GM19238 (cell line): ENCODE measurements at regions not wholly inside any gene's neighbourhood (a gene's known extent, or its start where the extent isn't known, plus 50 kb on each side); places are given as distances from the start of the nearest gene placed in this dataset.
"Not testable (repeated sequence)": the region's sequence is repeated elsewhere in the genome, so short reads cannot be mapped to it uniquely, and the experiment has no call there.

Experiments
- DNase-seq: peaks from one replicate; pipeline ENCODE4 v3.0.0; 2011; ENCODE audit warnings: low spot score; ENCODE audit not compliant: insufficient read length

DNA sequence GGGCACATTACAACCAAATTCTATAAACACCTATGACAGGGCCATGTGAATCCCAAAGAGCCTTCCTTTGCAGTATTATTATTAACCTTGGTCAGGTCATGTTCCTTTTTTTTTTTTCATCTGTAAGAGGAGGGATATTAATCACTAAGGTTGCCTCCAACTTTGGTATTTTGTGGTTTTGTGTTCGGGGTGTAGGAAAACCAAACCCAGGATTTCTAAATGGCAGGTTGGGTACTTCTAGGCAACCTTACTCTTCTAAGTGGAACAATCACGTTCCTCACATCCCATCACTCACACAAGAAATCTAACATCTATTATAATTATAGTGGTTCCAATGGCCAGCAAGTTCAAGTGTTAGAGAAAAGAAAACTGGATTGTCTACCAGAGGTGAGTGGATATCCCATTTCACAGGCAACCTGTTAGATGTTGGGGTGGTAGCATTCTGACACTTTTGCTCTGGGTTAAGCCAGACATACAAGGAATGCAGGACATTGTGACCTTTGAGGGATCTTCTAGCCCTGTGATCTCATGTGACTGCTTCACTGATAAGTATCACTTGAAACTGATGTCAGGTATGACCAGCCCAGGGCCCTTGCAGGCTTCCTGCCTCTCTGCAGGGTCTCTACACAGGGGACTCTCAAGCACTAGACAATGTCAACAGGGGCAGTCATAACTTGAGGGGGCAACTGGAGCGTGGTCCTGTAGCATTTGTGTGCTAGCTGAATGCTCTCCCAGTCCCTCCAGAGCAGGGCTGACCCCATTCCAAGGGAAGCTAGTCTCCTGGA lies 126.2 kb upstream of the VLDLR start:
- DNase-seq, result no peak

DNA sequence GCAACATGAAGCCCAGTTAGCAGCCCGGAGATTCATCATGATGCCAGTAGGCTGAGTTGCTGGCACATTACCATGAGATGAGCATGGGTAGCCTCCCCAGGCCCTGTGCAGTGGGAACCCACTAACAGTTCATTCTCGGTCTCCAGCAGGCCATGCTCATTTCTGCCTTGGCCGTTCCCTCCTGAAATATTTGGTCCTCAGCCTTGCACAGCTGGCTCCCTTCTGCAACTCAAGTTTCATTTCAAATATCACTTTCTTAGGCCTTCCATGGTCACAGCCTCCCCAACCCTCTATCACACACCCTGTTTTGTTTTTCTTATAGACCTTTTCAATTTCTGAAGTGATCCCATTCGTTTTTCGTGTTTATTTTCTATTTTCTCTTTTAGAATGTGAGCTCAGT lies 125.4 kb upstream of the VLDLR start:
- no peak for DNase-seq

- no peak for DNase-seq
These were observed 124.7 kb upstream of the VLDLR start for GRCh38 chr9:2496934-2497333.

- no peak for DNase-seq
These were observed 123.8 kb upstream of the VLDLR start for GRCh38 chr9:2497666-2498400.

GRCh38 chr9:2502210-2502609 lies 119.4 kb upstream of the VLDLR start:
- DNase-seq, result no peak

GRCh38 chr9:2502760-2503159 lies 118.8 kb upstream of the VLDLR start:
- no peak for DNase-seq

GRCh38 chr9:2506321-2506720 lies 115.3 kb upstream of the VLDLR start:
- no peak for DNase-seq

GRCh38 chr9:2523591-2523990 lies 98.0 kb upstream of the VLDLR start:
- DNase-seq, result no peak

DNA sequence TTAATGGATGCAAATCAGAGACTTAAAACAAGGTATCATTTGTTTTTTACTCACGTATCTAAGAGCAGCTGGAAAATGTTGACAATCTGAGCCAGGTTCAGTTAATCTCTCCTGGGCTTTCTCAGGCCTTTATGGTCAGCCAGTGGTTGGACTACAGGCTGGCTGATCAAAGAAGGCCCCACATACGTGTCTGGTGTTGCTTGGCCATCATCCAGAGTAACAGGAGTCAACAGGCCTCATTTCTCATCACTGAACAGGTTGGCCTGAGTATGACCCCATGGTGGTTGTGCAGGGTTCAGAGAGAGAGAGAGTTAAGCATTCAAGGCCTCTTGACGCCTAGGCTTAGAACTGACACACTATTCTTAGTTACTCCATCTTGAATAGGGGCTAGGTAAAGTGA lies 97.0 kb upstream of the VLDLR start:
- DNase-seq, result no peak

GRCh38 chr9:2525147-2525546 lies 96.4 kb upstream of the VLDLR start:
- DNase-seq, result no peak

- DNase-seq, result no peak
These were observed 95.3 kb upstream of the VLDLR start for GRCh38 chr9:2526071-2526828.

GRCh38 chr9:2531481-2531880 lies 90.1 kb upstream of the VLDLR start:
- DNase-seq, result no peak

GRCh38 chr9:2536511-2536910 lies 85.1 kb upstream of the VLDLR start:
- no peak for DNase-seq

GRCh38 chr9:2545881-2546490 lies 75.6 kb upstream of the VLDLR start:
- DNase-seq, result no peak

GRCh38 chr9:2555899-2556600 lies 65.5 kb upstream of the VLDLR start:
- DNase-seq, result not testable (repeated sequence)

DNA sequence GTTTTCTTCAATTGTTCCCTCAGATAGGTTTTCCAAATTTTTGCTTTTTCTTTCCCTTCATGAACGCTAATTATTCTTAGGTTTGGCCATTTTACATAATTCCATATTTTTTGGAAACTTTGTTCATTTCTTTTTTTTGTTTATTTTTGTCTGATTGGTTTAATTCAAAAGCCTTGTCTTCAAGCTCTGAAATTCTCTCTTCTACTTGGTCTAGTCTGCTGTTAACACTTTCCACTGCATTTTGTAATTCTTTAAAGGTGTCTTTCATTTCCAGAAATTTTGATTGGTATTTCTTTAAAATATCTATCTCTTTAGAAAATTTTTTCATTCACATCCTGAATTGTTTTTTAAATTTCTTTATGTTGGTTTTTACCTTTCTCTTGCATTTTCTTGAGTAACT lies 63.9 kb upstream of the VLDLR start:
- DNase-seq, result no peak

DNA sequence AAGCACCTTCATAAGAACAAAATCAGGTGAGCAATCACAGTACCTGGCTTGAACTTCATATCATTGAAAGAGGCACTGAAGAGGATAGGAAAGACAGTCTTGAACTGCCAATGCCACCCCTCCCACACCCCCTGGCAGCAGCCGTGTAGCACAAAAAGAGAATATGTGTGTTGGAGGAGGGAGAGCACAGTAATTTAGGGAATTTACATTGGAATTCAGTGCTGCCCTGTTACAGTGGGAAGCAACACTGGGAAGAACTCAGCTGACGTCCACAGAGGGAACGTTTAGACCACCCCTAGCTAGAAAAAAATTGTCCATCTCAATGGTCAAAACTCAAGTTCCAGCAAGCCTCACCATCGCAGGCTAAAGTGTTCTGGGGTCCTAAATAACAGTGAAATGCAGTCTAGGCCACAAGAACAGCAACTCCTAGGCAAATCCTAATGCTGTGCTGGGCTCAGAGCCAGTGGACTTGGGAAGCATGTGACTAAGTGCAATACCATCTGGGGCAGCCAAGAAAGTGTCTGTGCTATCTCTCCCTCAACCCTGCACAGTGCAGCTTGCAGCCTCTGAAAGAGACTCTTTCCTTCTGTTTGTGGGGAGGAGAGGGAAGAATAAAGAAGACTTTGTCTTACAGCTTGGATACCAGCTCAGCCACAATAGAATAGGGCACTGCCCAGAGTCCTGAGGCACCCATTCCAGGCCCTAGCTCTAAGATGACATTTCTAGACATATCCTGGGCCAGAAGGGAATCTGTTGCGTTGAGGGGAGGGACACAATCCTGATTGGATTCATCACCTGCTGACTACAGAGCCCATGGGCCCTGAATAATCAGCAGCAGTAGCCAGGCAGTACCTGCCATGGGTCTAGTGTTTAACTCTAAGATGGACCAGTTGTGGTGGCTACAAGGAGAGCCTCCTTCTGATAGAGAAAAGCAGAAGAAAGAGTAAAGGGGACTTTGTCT lies 62.1 kb upstream of the VLDLR start:
- DNase-seq, result no peak

- DNase-seq, result no peak
These were observed 61.4 kb upstream of the VLDLR start for GRCh38 chr9:2560180-2560579.

DNA sequence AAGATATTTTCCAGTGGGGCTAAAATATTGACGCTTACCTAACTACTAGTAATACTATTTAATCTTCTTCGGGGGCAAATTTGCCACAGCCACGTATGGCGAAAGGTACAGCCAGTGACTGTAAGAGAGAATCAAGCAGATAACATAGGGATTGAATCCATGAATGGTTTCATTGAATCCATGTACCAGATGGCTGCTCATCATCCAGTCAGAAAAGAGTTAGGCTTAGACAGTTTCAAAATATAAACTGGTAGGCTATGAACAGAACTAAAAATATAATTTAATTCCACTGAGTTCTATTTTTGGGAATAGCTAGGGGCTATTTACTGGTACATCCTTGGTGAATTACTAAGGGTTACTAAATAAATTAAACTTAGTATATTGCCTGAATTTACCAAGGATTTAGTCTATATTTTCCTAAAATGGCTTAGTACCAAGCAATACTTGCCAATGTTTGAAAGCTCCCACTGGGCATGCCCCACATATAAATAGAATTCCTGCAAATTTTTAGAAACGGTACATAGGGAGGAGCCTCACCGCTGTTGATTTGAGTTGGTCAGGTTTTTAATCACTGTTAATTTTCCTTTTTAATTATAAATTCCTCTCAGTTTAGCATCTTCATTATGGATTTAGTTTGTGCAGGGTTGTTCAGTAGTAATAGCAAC lies 55.8 kb upstream of the VLDLR start:
- no peak for DNase-seq
